ENCODE measurements at regions not wholly inside any gene's neighbourhood (a gene's known extent, or its start where the extent isn't known, plus 50 kb on each side); places are given as distances from the start of the nearest gene placed in this dataset.
"Not testable (repeated sequence)": the region's sequence is repeated elsewhere in the genome, so short reads cannot be mapped to it uniquely, and the experiment has no call there.

- TF ChIP-seq RELB (IDR thresholded peaks at IDR 0.05; ENCODE audit: low read depth): no peak
- no peak for TF ChIP-seq SREBF1 (IDR thresholded peaks at IDR 0.05; ENCODE audit: low read length)
- TF ChIP-seq PAX8 (IDR thresholded peaks at IDR 0.05): no peak
- TF ChIP-seq SIX5 (IDR thresholded peaks at IDR 0.05; ENCODE audit: low read depth, low read length, severe bottlenecking): no peak
- no peak for TF ChIP-seq SPI1 (IDR thresholded peaks at IDR 0.05; ENCODE audit: borderline replicate concordance, insufficient read depth, low read depth, low read length)
- no peak for TF ChIP-seq IRF5 (IDR thresholded peaks at IDR 0.05; ENCODE audit: borderline replicate concordance)
Observed at GRCh38 chr4:28310926-28311325, 1450.3 kb downstream of the STIM2 start (continued).

- H2AFZ ChIP-seq (ENCODE audit: control insufficient read depth, low read depth, low read length); H3K4me2 ChIP-seq (ENCODE audit: control insufficient read depth, insufficient read depth); intact Hi-C loops (cut with micrococcal nuclease; ENCODE audit: unreplicated experiment); in situ Hi-C loops (cut with MboI); POLR2A ChIA-PET; H3K9ac ChIP-seq (ENCODE audit: control insufficient read depth, insufficient read depth, low read length); H3K4me3 ChIP-seq; H3K27me3 ChIP-seq (replicated peaks in 1 of 2; ENCODE audit: control insufficient read depth in 2 of 2, insufficient read depth in 2 of 2, low read length in 1 of 2); H3K27ac ChIP-seq (ENCODE audit: control insufficient read depth, insufficient read depth); H3K36me3 ChIP-seq (ENCODE audit: control insufficient read depth in 2 of 2, insufficient read depth in 2 of 2, low read length in 1 of 2); ATAC-seq; DNase-seq (ENCODE audit: low read depth, low spot score); BruUV-seq (replicated peaks); CTCF ChIA-PET; H3K79me2 ChIP-seq (ENCODE audit: control insufficient read depth, insufficient read depth, low read length); FAIRE-seq; H3K9me3 ChIP-seq (replicated peaks; ENCODE audit: control insufficient read depth, insufficient read depth, low read length); H3K4me1 ChIP-seq (ENCODE audit: control insufficient read depth, insufficient read depth, low read length); H4K20me1 ChIP-seq (ENCODE audit: control insufficient read depth, insufficient read depth): not testable (repeated sequence)
- WGBS (ENCODE audit: insufficient coverage, insufficient replicate concordance, low lambda C conversion rate, missing lambda C conversion rate): 9% methylated on average over 10 of the region's 11 CpGs
- SMC1A ChIA-PET (ENCODE audit: uncharacterized antibody, unreplicated experiment): interaction anchor here (1.2 to 1.7 kb wide), 4 partner anchors 10 to 85 kb away, joined by 3 to 5 read pairs (median 4); no protein-coding TSS in a partner anchor
- RAD21 ChIA-PET (ENCODE audit: unreplicated experiment): interaction anchor here (1.6 to 3.5 kb wide), 2 partner anchors 63 to 87 kb away, joined by 3 to 13 read pairs; no protein-coding TSS in a partner anchor
Observed at GRCh38 chr4:28312497-28312896, 1451.9 kb downstream of the STIM2 start.

Measured in GM12878 (cell line).